ENCODE measurements at regions not wholly inside any gene's neighbourhood (a gene's known extent, or its start where the extent isn't known, plus 50 kb on each side); places are given as distances from the start of the nearest gene placed in this dataset.

- Mint-ChIP-seq H3K4me3 (no peak overlapping the region), H3K9me3 (no peaks in the 10 kb centered on the region), H3K36me3 (ENCODE audit: low read depth) (no peaks in the 10 kb centered on the region), H3K4me1 (ENCODE audit: low read depth) (no peaks in the 10 kb centered on the region), H3K27ac (no peak overlapping the region), H3K27me3 (ENCODE audit: insufficient read depth) (no peaks in the 10 kb centered on the region)
- no peak for DNase-seq (ENCODE audit: low spot score)
- intact Hi-C loops (cut with micrococcal nuclease): no loop called here
These were observed 342.6 kb upstream of the KLF12 start for GRCh38 chr13:74476788-74477187.

GRCh38 chr13:74476365-74476764, 342.2 kb upstream of the KLF12 start:
- H3K27ac Mint-ChIP-seq: no peak overlapping the region
- H3K36me3 Mint-ChIP-seq (ENCODE audit: low read depth): no peaks in the 10 kb centered on the region
- DNase-seq (ENCODE audit: low spot score): no peak
- no peaks in the 10 kb centered on the region for H3K27me3 Mint-ChIP-seq (ENCODE audit: insufficient read depth)
- H3K9me3 Mint-ChIP-seq: no peaks in the 10 kb centered on the region
- intact Hi-C loops (cut with micrococcal nuclease): no loop called here
- H3K4me3 Mint-ChIP-seq: no peak overlapping the region
- no peaks in the 10 kb centered on the region for H3K4me1 Mint-ChIP-seq (ENCODE audit: low read depth)

GRCh38 chr13:74466864-74467263, 332.7 kb upstream of the KLF12 start:
- H3K9me3 Mint-ChIP-seq: no peaks in the 10 kb centered on the region
- intact Hi-C loops (cut with micrococcal nuclease): no loop called here
- H3K4me3 Mint-ChIP-seq: no peak overlapping the region
- no peak for DNase-seq (ENCODE audit: low spot score)
- no peaks in the 10 kb centered on the region for H3K36me3 Mint-ChIP-seq (ENCODE audit: low read depth)
- H3K4me1 Mint-ChIP-seq (ENCODE audit: low read depth): no peaks in the 10 kb centered on the region
- peaks cover 6% of the 10 kb centered on the region for H3K27me3 Mint-ChIP-seq (ENCODE audit: insufficient read depth)
- H3K27ac Mint-ChIP-seq: no peak overlapping the region

GRCh38 chr13:74466020-74466419, 331.8 kb upstream of the KLF12 start:
- Mint-ChIP-seq H3K27ac (no peak overlapping the region), H3K36me3 (ENCODE audit: low read depth) (no peaks in the 10 kb centered on the region), H3K4me1 (ENCODE audit: low read depth) (no peaks in the 10 kb centered on the region), H3K9me3 (no peaks in the 10 kb centered on the region), H3K27me3 (ENCODE audit: insufficient read depth) (peaks cover 6% of the 10 kb centered on the region), H3K4me3 (no peak overlapping the region)
- no peak for DNase-seq (ENCODE audit: low spot score)
- intact Hi-C loops (cut with micrococcal nuclease): no loop called here

GRCh38 chr13:74465271-74465670, 331.1 kb upstream of the KLF12 start:
- DNase-seq (ENCODE audit: low spot score): no peak
- Mint-ChIP-seq H3K27me3 (ENCODE audit: insufficient read depth) (peaks cover 6% of the 10 kb centered on the region), H3K4me3 (no peak overlapping the region), H3K27ac (no peak overlapping the region), H3K4me1 (ENCODE audit: low read depth) (no peaks in the 10 kb centered on the region), H3K36me3 (ENCODE audit: low read depth) (no peaks in the 10 kb centered on the region), H3K9me3 (no peaks in the 10 kb centered on the region)
- intact Hi-C loops (cut with micrococcal nuclease): no loop called here

- intact Hi-C loops (cut with micrococcal nuclease): no loop called here
- Mint-ChIP-seq H3K4me1 (ENCODE audit: low read depth) (no peaks in the 10 kb centered on the region), H3K9me3 (no peaks in the 10 kb centered on the region), H3K4me3 (no peak overlapping the region), H3K27ac (no peak overlapping the region), H3K36me3 (ENCODE audit: low read depth) (no peaks in the 10 kb centered on the region), H3K27me3 (ENCODE audit: insufficient read depth) (peaks cover 6% of the 10 kb centered on the region)
- no peak for DNase-seq (ENCODE audit: low spot score)
These were observed 330.5 kb upstream of the KLF12 start for GRCh38 chr13:74464670-74465069.

- Mint-ChIP-seq H3K4me1 (ENCODE audit: low read depth) (no peaks in the 10 kb centered on the region), H3K9me3 (no peaks in the 10 kb centered on the region), H3K36me3 (ENCODE audit: low read depth) (no peaks in the 10 kb centered on the region), H3K27me3 (ENCODE audit: insufficient read depth) (peaks cover 5% of the 10 kb centered on the region), H3K27ac (no peak overlapping the region), H3K4me3 (no peak overlapping the region)
- no peak for DNase-seq (ENCODE audit: low spot score)
- intact Hi-C loops (cut with micrococcal nuclease): no loop called here
These were observed 326.8 kb upstream of the KLF12 start for GRCh38 chr13:74461011-74461410.

GRCh38 chr13:74452881-74453280, 318.7 kb upstream of the KLF12 start:
- H3K27me3 Mint-ChIP-seq (ENCODE audit: insufficient read depth): no peaks in the 10 kb centered on the region
- H3K36me3 Mint-ChIP-seq (ENCODE audit: low read depth): no peaks in the 10 kb centered on the region
- H3K4me1 Mint-ChIP-seq (ENCODE audit: low read depth): no peaks in the 10 kb centered on the region
- no peak overlapping the region for H3K4me3 Mint-ChIP-seq
- H3K9me3 Mint-ChIP-seq: no peaks in the 10 kb centered on the region
- no peak overlapping the region for H3K27ac Mint-ChIP-seq
- intact Hi-C loops (cut with micrococcal nuclease): no loop called here
- no peak for DNase-seq (ENCODE audit: low spot score)

GRCh38 chr13:74452176-74452575, 318.0 kb upstream of the KLF12 start:
- intact Hi-C loops (cut with micrococcal nuclease): no loop called here
- Mint-ChIP-seq H3K27ac (no peak overlapping the region), H3K27me3 (ENCODE audit: insufficient read depth) (no peaks in the 10 kb centered on the region), H3K9me3 (no peaks in the 10 kb centered on the region), H3K36me3 (ENCODE audit: low read depth) (no peaks in the 10 kb centered on the region), H3K4me1 (ENCODE audit: low read depth) (no peaks in the 10 kb centered on the region), H3K4me3 (no peak overlapping the region)
- no peak for DNase-seq (ENCODE audit: low spot score)

- Mint-ChIP-seq H3K4me3 (no peak overlapping the region), H3K36me3 (ENCODE audit: low read depth) (no peaks in the 10 kb centered on the region), H3K9me3 (no peaks in the 10 kb centered on the region), H3K4me1 (ENCODE audit: low read depth) (no peaks in the 10 kb centered on the region), H3K27me3 (ENCODE audit: insufficient read depth) (no peaks in the 10 kb centered on the region), H3K27ac (no peak overlapping the region)
- no peak for DNase-seq (ENCODE audit: low spot score)
- intact Hi-C loops (cut with micrococcal nuclease): no loop called here
These were observed 316.8 kb upstream of the KLF12 start for GRCh38 chr13:74450964-74451363.

- intact Hi-C loops (cut with micrococcal nuclease): no loop called here
- Mint-ChIP-seq H3K27me3 (ENCODE audit: insufficient read depth) (no peaks in the 10 kb centered on the region), H3K27ac (no peak overlapping the region), H3K9me3 (no peaks in the 10 kb centered on the region), H3K4me1 (ENCODE audit: low read depth) (no peaks in the 10 kb centered on the region), H3K4me3 (no peak overlapping the region), H3K36me3 (ENCODE audit: low read depth) (no peaks in the 10 kb centered on the region)
- DNase-seq (ENCODE audit: low spot score): no peak
These were observed 316.3 kb upstream of the KLF12 start for GRCh38 chr13:74450525-74450845.

GRCh38 chr13:74449811-74450524, 315.8 kb upstream of the KLF12 start:
- Mint-ChIP-seq H3K9me3 (no peaks in the 10 kb centered on the region), H3K4me1 (ENCODE audit: low read depth) (no peaks in the 10 kb centered on the region), H3K27me3 (ENCODE audit: insufficient read depth) (no peaks in the 10 kb centered on the region), H3K36me3 (ENCODE audit: low read depth) (no peaks in the 10 kb centered on the region), H3K27ac (no peak overlapping the region), H3K4me3 (no peak overlapping the region)
- no peak for DNase-seq (ENCODE audit: low spot score)
- intact Hi-C loops (cut with micrococcal nuclease): no loop called here

GRCh38 chr13:74444864-74445479, 310.8 kb upstream of the KLF12 start:
- no peaks in the 10 kb centered on the region for H3K27me3 Mint-ChIP-seq (ENCODE audit: insufficient read depth)
- DNase-seq (ENCODE audit: low spot score): no peak
- intact Hi-C loops (cut with micrococcal nuclease): no loop called here
- no peaks in the 10 kb centered on the region for H3K36me3 Mint-ChIP-seq (ENCODE audit: low read depth)
- H3K4me1 Mint-ChIP-seq (ENCODE audit: low read depth): no peaks in the 10 kb centered on the region
- H3K9me3 Mint-ChIP-seq: no peaks in the 10 kb centered on the region
- no peak overlapping the region for H3K4me3 Mint-ChIP-seq
- no peak overlapping the region for H3K27ac Mint-ChIP-seq

- Mint-ChIP-seq H3K9me3 (no peaks in the 10 kb centered on the region), H3K4me1 (ENCODE audit: low read depth) (no peaks in the 10 kb centered on the region), H3K36me3 (ENCODE audit: low read depth) (no peaks in the 10 kb centered on the region), H3K27ac (no peak overlapping the region), H3K27me3 (ENCODE audit: insufficient read depth) (no peaks in the 10 kb centered on the region), H3K4me3 (no peak overlapping the region)
- intact Hi-C loops (cut with micrococcal nuclease): no loop called here
- no peak for DNase-seq (ENCODE audit: low spot score)
These were observed 310.0 kb upstream of the KLF12 start for GRCh38 chr13:74444161-74444571.
